Nephron progenitor cell (in vitro differentiated cells): ENCODE measurements at regions not wholly inside any gene's neighbourhood (a gene's known extent, or its start where the extent isn't known, plus 50 kb on each side); places are given as distances from the start of the nearest gene placed in this dataset.

Source experiments
- DNase-seq: peaks from one replicate; pipeline ENCODE4 v3.0.0; 2021
- H3K27ac Mint-ChIP-seq: 2 replicates; pipeline ENCODE4 v1.8.0; 2021; ENCODE audit warnings: mild to moderate bottlenecking, moderate library complexity, mixed read lengths
- H3K27me3 Mint-ChIP-seq: 2 replicates; pipeline ENCODE4 v1.8.0; 2021; ENCODE audit warnings: mild to moderate bottlenecking, low read depth, mixed read lengths; ENCODE audit not compliant: poor library complexity
- H3K36me3 Mint-ChIP-seq: 2 replicates; pipeline ENCODE4 v1.8.0; 2021; ENCODE audit warnings: low read depth, mixed read lengths
- H3K4me1 Mint-ChIP-seq: 2 replicates; pipeline ENCODE4 v1.8.0; 2021; ENCODE audit warnings: mixed read lengths
- H3K4me3 Mint-ChIP-seq: 2 replicates; pipeline ENCODE4 v1.8.0; 2021; ENCODE audit warnings: mild to moderate bottlenecking, moderate library complexity, mixed read lengths
- H3K9me3 Mint-ChIP-seq: 2 replicates; pipeline ENCODE4 v1.8.0; 2021; ENCODE audit warnings: mild to moderate bottlenecking, moderate library complexity, mixed read lengths
- TF ChIP-seq, protein P1 (sequence below): fragments of 200-600 bp; sonication (generic); IDR thresholded peaks from 2 replicates; pipeline ENCODE4 v1.5.0; 2021; ENCODE audit warnings: antibody characterized with exemption

DNA sequence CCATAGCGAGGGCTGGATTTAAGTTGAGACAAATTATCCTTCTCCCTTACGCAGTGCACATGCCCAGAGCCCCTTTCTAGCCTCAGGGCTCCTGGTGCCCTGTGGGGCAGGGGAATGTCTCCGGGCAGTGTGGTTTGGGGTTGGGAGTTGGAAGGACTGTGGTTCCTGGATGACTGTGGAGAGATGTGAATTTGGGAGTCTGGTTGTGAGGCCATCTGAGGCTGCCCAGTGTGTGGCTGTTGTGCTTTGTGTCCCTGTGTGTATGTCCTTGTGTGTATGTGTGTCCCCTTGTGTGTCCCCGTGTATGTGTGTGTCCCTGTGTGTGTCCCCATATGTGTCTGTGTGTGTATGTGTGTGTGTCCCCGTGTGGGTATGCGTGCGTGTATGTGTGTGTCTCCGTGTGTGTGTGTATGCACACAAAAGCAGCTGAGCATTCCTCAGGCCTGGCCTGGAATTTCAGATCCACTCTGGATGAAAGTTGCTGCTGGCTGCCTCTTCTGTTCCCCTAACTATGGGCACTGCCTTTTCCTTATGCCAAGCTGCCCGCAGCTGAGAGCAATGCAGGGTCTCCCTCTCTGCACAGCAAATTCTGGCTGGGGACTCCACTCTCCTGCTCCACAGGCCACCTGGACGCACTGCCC lies 65.4 kb downstream of the UBIAD1 start:
- Mint-ChIP-seq H3K27me3 (peaks cover 3% of the 10 kb centered on the region), H3K27ac (peak overlapping the region; percentile 92), H3K9me3 (no peaks in the 10 kb centered on the region), H3K36me3 (no peaks in the 10 kb centered on the region), H3K4me1 (peaks cover 83% of the 10 kb centered on the region), H3K4me3 (peak overlapping the region; percentile 39)
- TF ChIP-seq, protein P1, sequence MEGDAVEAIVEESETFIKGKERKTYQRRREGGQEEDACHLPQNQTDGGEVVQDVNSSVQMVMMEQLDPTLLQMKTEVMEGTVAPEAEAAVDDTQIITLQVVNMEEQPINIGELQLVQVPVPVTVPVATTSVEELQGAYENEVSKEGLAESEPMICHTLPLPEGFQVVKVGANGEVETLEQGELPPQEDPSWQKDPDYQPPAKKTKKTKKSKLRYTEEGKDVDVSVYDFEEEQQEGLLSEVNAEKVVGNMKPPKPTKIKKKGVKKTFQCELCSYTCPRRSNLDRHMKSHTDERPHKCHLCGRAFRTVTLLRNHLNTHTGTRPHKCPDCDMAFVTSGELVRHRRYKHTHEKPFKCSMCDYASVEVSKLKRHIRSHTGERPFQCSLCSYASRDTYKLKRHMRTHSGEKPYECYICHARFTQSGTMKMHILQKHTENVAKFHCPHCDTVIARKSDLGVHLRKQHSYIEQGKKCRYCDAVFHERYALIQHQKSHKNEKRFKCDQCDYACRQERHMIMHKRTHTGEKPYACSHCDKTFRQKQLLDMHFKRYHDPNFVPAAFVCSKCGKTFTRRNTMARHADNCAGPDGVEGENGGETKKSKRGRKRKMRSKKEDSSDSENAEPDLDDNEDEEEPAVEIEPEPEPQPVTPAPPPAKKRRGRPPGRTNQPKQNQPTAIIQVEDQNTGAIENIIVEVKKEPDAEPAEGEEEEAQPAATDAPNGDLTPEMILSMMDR = no peak
- no peak for DNase-seq

DNA sequence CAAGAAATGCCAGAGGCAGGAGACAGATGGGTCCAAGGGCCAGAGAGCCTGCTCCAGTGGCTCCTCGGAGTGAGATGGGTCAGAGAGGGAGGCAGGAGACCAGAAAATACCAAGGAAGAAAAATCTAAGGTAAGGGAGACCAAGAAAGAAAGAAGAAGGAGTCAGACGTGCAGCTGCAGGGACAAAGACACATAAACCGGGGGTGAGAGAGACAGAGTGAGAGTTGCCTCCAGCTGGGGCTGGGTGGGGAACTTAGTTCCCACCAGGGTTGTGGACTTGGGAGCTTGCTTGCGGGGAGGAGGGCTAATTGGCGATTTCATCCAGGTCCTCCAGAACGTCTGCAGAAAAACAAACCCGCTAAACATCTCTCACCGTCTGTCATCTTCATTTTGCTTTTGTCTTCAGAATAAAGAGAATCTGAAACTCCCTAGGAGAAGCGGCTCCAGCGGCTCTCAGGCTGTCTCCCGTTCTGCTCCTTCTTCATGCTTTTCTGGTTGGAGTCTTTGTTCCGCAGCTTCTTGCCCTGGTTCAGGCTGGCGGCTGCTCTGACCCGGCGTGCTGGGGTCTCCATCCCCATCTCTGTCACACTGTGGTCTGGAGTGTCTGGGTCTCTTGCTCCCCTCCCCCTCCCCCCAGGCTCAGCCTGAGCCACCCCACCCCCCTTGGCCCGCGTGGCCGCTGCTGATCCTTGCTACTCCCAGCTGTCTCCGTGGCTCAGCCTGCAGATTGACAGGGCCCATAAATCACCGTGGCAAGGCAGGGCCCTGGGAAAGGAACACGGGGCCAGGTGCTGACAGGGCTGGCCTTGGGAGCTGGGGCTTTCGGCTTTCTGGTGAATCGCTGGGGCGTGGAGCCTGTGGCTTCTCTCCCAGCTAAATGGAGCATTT lies 66.6 kb downstream of the UBIAD1 start:
- DNase-seq = peak; percentile 67
- TF ChIP-seq, protein P1 = no peak
- peaks cover 3% of the 10 kb centered on the region for H3K27me3 Mint-ChIP-seq
- H3K4me3 Mint-ChIP-seq = peak overlapping the region; percentile 77
- H3K9me3 Mint-ChIP-seq = no peaks in the 10 kb centered on the region
- peaks cover 79% of the 10 kb centered on the region for H3K4me1 Mint-ChIP-seq
- H3K36me3 Mint-ChIP-seq = no peaks in the 10 kb centered on the region
- H3K27ac Mint-ChIP-seq = peak overlapping the region; percentile 92

DNA sequence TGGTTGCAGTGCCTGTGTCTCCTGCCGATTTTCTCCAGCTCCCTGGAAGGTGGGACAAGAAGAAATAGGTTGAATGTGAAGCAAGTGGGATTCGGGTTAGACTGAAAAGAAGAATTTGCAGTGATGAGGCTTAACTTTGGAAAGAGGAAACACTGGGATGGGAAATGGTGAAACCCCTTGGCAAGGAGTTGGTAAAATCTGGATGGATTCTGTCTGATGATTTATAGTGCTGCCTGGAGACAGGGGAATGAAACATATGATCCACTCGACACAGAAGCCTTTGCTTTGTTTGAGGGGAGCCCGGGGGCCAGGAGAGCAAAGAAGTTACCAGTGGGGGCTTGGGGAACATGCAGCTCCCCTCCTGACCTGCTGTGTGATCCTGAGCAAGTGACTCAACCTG lies 67.2 kb downstream of the UBIAD1 start:
- H3K27me3 Mint-ChIP-seq = peaks cover 5% of the 10 kb centered on the region
- peak overlapping the region; percentile 77 for H3K4me3 Mint-ChIP-seq
- TF ChIP-seq, protein P1 = no peak
- DNase-seq = no peak
- H3K4me1 Mint-ChIP-seq = peaks cover 79% of the 10 kb centered on the region
- no peaks in the 10 kb centered on the region for H3K36me3 Mint-ChIP-seq
- no peaks in the 10 kb centered on the region for H3K9me3 Mint-ChIP-seq
- H3K27ac Mint-ChIP-seq = peak overlapping the region; percentile 92

DNA sequence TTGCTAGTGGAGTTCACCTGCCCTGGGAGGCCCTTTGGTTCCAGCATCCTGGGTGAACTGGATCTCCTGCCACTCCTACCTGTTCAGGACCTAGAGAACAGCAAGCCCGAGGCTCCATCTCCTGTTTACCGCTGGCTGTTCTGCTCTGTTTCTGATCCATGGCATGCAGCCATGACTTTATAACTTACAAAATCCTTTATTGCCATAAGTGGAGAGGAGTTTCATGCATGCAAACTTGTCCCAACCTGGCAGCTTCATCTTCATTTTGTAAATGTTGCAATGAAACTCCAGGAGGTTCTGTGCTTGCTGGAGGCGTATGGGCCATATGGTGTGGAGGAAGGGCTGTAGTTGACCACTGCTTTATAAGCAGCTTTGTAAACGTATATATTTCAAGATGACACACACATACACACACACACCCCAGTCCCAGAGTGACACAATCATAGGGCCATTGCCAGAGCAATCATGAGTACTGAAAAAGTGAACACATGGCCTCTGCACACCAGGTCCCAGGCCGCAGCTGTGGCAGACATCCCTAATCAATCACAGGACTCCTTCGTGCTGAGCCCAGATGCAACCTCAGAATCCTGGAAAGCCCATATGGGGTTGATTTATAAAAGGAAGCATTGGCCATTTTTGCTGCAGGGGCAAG lies 69.0 kb downstream of the UBIAD1 start:
- H3K36me3 Mint-ChIP-seq = no peaks in the 10 kb centered on the region
- peak overlapping the region; percentile 25 for H3K27ac Mint-ChIP-seq
- H3K27me3 Mint-ChIP-seq = peaks cover 18% of the 10 kb centered on the region
- peaks cover 82% of the 10 kb centered on the region for H3K4me1 Mint-ChIP-seq
- DNase-seq = no peak
- H3K9me3 Mint-ChIP-seq = no peaks in the 10 kb centered on the region
- H3K4me3 Mint-ChIP-seq = no peak overlapping the region
- TF ChIP-seq, protein P1 = no peak

DNA sequence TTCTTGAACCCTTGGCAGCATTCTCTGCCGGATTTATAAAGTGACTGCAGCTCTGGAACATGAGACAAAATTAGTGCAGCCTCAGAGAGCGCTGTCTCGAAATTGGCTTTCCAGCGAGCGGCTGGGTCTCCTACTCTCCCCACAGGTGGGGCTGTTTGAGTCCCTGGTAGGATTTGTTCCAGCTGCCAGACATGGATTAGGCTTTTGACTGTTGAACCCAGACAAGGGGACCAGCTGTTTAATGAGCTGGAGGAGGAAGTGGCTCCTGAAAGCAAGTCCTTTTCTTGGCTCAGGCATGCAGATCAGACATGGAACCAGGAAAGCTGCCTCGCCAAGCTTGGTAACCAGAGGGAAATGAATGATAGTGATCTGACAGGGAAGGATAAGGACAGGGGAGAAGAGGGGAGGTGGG lies 69.6 kb downstream of the UBIAD1 start:
- Mint-ChIP-seq H3K9me3 (no peaks in the 10 kb centered on the region), H3K36me3 (no peaks in the 10 kb centered on the region), H3K4me3 (peak overlapping the region; percentile 3), H3K27ac (peak overlapping the region; percentile 23), H3K4me1 (peaks cover 82% of the 10 kb centered on the region), H3K27me3 (peaks cover 18% of the 10 kb centered on the region)
- no peak for DNase-seq
- TF ChIP-seq, protein P1 = no peak
